H1 (cell line): ENCODE measurements at regions not wholly inside any gene's neighbourhood (a gene's known extent, or its start where the extent isn't known, plus 50 kb on each side); places are given as distances from the start of the nearest gene placed in this dataset.

ENCODE experiments used
- ATF3 ChIP-seq: IDR thresholded peaks from 2 replicates; pipeline ENCODE4 v1.6.1; 2011; ENCODE audit warnings: low read depth, mild to moderate bottlenecking, low read length; ENCODE audit not compliant: insufficient read depth
- CHD7 ChIP-seq: fragments of 300-600 bp; sonication (generic); IDR thresholded peaks from 2 replicates; pipeline ENCODE4 v1.7.1; 2012; ENCODE audit warnings: low read length, moderate library complexity, mild to moderate bottlenecking, inconsistent platforms; ENCODE audit not compliant: insufficient replicate concordance
- KDM4A ChIP-seq: IDR thresholded peaks from one replicate; pipeline ENCODE4 v1.7.1; 2012; ENCODE audit warnings: low read depth, mild to moderate bottlenecking, moderate library complexity, low read length, inconsistent platforms; ENCODE audit not compliant: severe bottlenecking
- MAFK ChIP-seq: IDR thresholded peaks from 2 replicates; pipeline ENCODE4 v1.6.1; 2012; ENCODE audit warnings: low read depth, mild to moderate bottlenecking, improper control_type of control experiment, low read length

- no peak for TF ChIP-seq MAFK
- TF ChIP-seq KDM4A = no peak
- no peak for TF ChIP-seq CHD7
- no peak for TF ChIP-seq ATF3
Measured at GRCh38 chr18:47731276-47731675, 199.2 kb downstream of the SMAD2 start (continued).
